ENCODE measurements at regions not wholly inside any gene's neighbourhood (a gene's known extent, or its start where the extent isn't known, plus 50 kb on each side); places are given as distances from the start of the nearest gene placed in this dataset.

DNA sequence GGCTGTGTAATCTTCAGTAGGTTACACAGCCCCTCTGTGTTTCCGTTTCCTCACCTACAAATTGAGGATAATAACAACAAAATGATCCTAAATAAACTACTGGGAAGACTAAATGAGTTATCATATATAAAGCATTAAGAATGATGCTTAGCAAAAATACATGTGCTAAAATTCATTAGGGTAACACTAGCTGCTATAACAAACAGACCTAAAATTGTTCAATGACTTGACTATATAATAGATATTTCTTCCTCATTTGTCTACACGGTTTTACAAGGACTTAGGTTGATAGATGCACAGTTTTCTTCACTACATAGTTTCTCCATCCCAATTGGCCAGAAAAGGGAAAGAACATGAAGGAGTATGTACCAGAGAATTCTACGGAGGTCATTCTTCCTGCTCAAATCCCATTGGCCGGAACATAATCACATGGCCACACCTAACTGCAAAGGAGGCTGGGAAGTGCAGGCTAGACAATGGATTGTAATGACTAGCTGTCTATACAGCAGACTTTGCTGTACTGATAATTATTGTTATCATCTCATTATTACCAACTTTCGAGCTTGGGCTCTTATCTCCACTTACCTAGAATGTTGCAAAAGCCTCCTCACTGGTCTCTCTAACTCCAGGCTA lies 223.5 kb upstream of the NUDT4 start:
- Histone ChIP-seq H3K27ac (ENCODE audit: low read depth, low read length, poor library complexity, severe bottlenecking) (no peak overlapping the region), H3K36me3 (ENCODE audit: insufficient read depth, low read length, poor library complexity, severe bottlenecking) (no peaks in the 10 kb centered on the region), H3K4me3 (ENCODE audit: low read depth, low read length, poor library complexity, severe bottlenecking) (no peak overlapping the region), H3K9me3 (ENCODE audit: low read depth, low read length, poor library complexity, severe bottlenecking) (peaks cover 9% of the 10 kb centered on the region), H3K27me3 (replicated peaks; ENCODE audit: insufficient read depth, low read depth, low read length, poor library complexity) (no peaks in the 10 kb centered on the region), H3K4me1 (ENCODE audit: insufficient read depth, low read length, poor library complexity, severe bottlenecking) (no peaks in the 10 kb centered on the region)
- ChIA-PET POLR2A (ENCODE audit: low non-redundant PET) (no interaction called here), CTCF (no interaction called here)
- no TSS peak for BruUV-seq (replicated peaks)
- TF ChIP-seq EZH2 (IDR thresholded peaks at IDR 0.05; ENCODE audit: borderline replicate concordance, low read depth, low read length, poor library complexity, severe bottlenecking): no peak
- TF ChIP-seq, protein P1, sequence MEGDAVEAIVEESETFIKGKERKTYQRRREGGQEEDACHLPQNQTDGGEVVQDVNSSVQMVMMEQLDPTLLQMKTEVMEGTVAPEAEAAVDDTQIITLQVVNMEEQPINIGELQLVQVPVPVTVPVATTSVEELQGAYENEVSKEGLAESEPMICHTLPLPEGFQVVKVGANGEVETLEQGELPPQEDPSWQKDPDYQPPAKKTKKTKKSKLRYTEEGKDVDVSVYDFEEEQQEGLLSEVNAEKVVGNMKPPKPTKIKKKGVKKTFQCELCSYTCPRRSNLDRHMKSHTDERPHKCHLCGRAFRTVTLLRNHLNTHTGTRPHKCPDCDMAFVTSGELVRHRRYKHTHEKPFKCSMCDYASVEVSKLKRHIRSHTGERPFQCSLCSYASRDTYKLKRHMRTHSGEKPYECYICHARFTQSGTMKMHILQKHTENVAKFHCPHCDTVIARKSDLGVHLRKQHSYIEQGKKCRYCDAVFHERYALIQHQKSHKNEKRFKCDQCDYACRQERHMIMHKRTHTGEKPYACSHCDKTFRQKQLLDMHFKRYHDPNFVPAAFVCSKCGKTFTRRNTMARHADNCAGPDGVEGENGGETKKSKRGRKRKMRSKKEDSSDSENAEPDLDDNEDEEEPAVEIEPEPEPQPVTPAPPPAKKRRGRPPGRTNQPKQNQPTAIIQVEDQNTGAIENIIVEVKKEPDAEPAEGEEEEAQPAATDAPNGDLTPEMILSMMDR (conservative IDR thresholded peaks at IDR 0.05; ENCODE audit: low read depth, low read length): no peak
- DNase-seq (ENCODE audit: low spot score): no peak
- intact Hi-C loops (cut with micrococcal nuclease; ENCODE audit: unreplicated experiment): no loop called here

DNA sequence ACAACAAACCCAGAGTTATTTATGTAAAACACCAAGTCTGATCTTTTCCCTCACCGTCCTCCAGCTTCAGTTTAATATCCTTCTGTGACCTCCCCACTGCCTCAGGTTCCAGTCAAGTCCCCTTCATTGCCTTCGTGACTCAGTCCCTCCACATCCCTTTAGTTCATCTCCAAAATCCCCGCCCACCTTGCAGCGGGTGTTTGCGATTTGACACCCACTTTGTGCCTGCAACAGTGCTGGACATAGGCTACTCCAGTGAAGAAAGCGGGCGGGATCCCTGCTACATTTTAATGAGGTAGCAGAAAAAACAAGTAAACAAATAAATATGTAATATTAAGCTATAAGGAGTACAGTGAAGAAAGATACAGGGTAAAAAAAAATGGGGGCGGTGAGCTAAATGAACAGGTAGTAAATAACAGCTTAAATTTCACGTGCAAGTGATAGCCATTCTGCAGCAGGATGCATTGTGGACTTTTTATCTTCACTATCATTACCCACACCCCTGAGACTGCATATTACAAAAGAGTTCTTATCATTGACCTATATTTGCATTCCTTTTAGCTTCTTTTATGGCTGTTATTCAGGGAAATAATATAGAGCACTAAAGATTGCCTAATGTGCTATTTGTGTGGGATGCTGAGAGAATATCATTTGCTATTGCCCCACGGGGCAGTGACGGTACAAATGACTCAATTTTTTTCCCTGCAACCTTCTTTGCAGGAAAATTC lies 222.8 kb upstream of the NUDT4 start:
- Histone ChIP-seq H3K27me3 (replicated peaks; ENCODE audit: insufficient read depth, low read depth, low read length, poor library complexity) (no peaks in the 10 kb centered on the region), H3K4me3 (ENCODE audit: low read depth, low read length, poor library complexity, severe bottlenecking) (no peak overlapping the region), H3K36me3 (ENCODE audit: insufficient read depth, low read length, poor library complexity, severe bottlenecking) (no peaks in the 10 kb centered on the region), H3K4me1 (ENCODE audit: insufficient read depth, low read length, poor library complexity, severe bottlenecking) (no peaks in the 10 kb centered on the region), H3K9me3 (ENCODE audit: low read depth, low read length, poor library complexity, severe bottlenecking) (peaks cover 9% of the 10 kb centered on the region), H3K27ac (ENCODE audit: low read depth, low read length, poor library complexity, severe bottlenecking) (no peak overlapping the region)
- BruUV-seq (replicated peaks): no TSS peak
- TF ChIP-seq, protein P1 (conservative IDR thresholded peaks at IDR 0.05; ENCODE audit: low read depth, low read length): no peak
- no peak for TF ChIP-seq EZH2 (IDR thresholded peaks at IDR 0.05; ENCODE audit: borderline replicate concordance, low read depth, low read length, poor library complexity, severe bottlenecking)
- intact Hi-C loops (cut with micrococcal nuclease; ENCODE audit: unreplicated experiment): no loop called here
- ChIA-PET POLR2A (ENCODE audit: low non-redundant PET) (interaction anchor here (0.7 kb wide), 1 partner anchor 297 kb away, joined by 3 read pairs; no protein-coding TSS in a partner anchor), CTCF (no interaction called here)
- DNase-seq (ENCODE audit: low spot score): no peak

DNA sequence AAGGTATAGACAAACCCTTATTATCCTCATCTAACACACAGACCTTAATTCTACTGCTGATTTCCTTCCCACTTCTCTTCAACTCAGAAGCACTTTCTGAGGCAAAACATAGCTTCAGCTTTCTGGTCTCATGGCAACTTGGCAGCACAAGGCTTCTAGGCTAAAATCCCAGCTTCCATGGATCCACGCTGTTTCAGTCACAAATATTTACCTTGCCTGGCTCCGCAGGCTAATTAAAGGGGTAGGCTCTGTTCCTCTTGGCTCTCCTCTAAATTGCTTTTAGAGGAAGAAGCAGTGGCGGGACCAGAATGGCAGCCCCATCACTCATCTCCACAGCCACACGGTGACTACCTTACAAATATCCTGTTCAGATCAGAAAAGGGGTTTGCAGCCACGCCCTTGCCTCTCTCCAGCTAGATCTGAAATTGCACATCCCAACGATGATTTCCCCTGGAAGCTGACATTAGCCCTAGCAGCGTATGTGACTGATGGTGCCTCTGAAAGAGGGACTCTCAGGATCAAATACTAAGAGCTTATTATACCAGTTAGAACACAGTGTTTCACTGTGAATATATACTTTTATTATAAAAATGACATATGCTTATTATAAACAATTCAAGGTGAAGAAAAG lies 221.5 kb upstream of the NUDT4 start:
- CTCF ChIA-PET: no interaction called here
- Histone ChIP-seq H3K27ac (ENCODE audit: low read depth, low read length, poor library complexity, severe bottlenecking) (no peak overlapping the region), H3K4me3 (ENCODE audit: low read depth, low read length, poor library complexity, severe bottlenecking) (no peak overlapping the region), H3K4me1 (ENCODE audit: insufficient read depth, low read length, poor library complexity, severe bottlenecking) (no peaks in the 10 kb centered on the region), H3K27me3 (replicated peaks; ENCODE audit: insufficient read depth, low read depth, low read length, poor library complexity) (no peaks in the 10 kb centered on the region), H3K9me3 (ENCODE audit: low read depth, low read length, poor library complexity, severe bottlenecking) (peaks cover 9% of the 10 kb centered on the region), H3K36me3 (ENCODE audit: insufficient read depth, low read length, poor library complexity, severe bottlenecking) (no peaks in the 10 kb centered on the region)
- intact Hi-C loops (cut with micrococcal nuclease; ENCODE audit: unreplicated experiment): no loop called here
- no peak for TF ChIP-seq EZH2 (IDR thresholded peaks at IDR 0.05; ENCODE audit: borderline replicate concordance, low read depth, low read length, poor library complexity, severe bottlenecking)
- TF ChIP-seq, protein P1 (conservative IDR thresholded peaks at IDR 0.05; ENCODE audit: low read depth, low read length): no peak
- BruUV-seq (replicated peaks): no TSS peak
- no peak for DNase-seq (ENCODE audit: low spot score)
- POLR2A ChIA-PET (ENCODE audit: low non-redundant PET): no interaction called here
